Erythroblast (primary cell): ENCODE measurements at regions not wholly inside any gene's neighbourhood (a gene's known extent, or its start where the extent isn't known, plus 50 kb on each side); places are given as distances from the start of the nearest gene placed in this dataset.

Experiments
- DNase-seq, 2 experiments: peaks; one replicate each; lab custom pipeline; 2025; lab: John Stamatoyannopoulos, UW
- GATA1 ChIP-seq: IDR thresholded peaks from 2 replicates; pipeline ENCODE4 v1.6.1; 2011; ENCODE audit warnings: low read depth, mild to moderate bottlenecking, control low read depth, low read length, moderate library complexity
- POLR2A ChIP-seq: IDR thresholded peaks from 2 replicates; pipeline ENCODE4 v1.6.1; 2011; ENCODE audit warnings: mild to moderate bottlenecking, low read length

DNA sequence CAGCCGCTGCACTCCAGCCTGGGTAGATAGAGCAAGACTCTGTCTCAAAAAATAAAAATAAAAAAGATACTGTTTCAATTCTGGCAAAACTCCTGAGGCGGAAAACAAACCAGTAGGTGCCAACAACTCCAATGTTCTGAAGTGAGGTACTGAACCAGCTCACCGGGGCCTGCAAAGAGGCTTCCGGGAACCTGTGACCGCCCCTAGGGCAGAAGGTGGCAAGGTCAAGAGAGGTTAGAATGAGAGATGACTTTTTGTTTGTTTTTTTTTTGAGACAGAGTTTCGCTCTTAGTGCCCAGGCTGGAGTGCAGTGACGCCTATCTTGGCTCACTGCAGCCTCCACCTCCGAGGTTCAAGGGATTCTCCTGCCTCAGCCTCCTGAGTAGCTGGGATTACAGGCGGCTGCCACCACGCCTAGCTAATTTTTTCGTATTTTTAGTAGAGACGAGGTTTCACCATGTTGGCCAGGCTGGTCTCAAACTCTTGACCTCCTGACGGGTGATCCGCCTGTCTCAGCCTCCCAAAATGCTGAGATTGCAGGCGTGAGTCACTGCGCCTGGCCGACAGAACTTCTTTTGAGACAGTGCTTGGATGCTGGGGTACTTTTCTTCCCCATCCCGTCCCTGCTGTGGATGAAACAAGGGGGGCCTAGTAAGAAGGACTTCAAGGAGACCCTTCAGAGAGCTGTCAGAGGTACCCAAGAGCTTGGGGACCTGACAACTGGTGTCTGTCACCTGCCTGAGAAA lies 91.9 kb upstream of the SLC25A33 start:
- TF ChIP-seq POLR2A: no peak
- TF ChIP-seq GATA1: no peak
- DNase-seq: no peak

DNA sequence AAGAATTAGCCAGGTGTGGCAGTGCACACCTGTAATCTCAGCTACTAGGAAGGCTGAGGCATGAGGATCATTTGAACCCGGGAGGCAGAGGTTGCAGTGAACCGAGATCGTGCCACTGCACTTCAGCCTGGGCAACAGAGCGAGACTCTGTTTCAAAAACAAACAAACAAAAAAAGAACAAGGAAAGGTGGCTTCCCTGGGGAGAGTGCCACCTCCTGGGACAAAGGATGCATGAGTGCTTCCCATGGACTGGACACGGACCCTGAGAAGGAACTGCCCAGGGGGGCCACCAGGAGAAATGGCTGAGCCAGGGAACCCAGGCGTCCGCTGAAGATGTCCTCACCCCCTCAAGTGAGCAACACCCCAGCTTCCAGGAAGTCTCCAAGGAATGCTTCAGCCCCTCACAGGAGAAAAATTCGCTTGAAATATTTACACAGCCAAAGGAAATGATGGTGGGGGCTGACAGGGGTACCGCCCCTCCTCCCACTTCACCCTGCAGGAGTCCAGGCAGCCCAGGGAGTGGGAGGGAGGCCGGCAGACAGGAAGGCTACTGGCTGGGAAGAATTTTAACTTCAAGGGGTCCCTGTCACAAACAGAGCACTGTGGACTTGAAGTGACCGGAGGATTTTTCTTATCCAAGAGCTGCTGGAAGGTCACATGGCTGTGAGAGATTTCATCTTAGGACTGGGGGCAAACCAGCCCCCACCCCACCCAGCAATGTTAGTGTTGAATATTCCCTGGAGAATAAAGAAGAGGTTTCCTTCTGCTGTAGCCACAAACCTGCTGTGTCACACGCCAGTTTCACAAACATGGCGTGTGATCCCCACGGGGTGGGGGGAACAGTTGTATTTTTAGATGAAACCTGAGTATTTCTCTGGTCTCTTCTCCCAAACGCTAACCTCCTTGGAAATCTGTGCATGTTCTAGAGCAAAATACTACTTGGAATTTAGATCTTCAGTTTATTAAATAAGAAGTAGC lies 90.8 kb upstream of the SLC25A33 start:
- TF ChIP-seq POLR2A: no peak
- no peak for TF ChIP-seq GATA1
- no peak for DNase-seq

DNA sequence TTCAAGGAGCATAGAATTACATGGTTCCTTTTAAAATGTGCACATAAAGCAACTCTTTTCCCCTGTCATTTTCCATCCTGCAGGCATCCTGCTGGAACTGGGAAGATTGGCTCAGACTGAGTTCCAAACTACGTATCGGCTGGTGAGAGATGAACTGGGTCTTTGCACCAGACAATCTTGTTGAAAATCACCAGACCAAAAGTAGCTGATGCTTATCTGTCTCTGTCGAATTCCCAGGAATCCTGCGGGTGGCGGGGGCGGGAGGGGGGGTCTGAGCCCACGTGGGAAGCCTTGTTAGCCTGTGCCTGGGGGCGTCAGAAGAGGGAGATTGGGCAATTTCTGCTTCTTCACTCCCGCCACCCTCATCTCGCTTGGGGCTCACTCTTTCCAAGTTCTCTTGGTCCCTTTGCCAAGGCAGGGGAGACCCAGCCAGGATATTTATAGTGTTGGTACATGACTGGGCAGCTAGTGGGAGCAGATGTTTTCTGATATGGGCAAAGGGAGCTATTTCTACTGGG lies 90.1 kb upstream of the SLC25A33 start:
- TF ChIP-seq POLR2A: no peak
- TF ChIP-seq GATA1: no peak
- no peak for DNase-seq

DNA sequence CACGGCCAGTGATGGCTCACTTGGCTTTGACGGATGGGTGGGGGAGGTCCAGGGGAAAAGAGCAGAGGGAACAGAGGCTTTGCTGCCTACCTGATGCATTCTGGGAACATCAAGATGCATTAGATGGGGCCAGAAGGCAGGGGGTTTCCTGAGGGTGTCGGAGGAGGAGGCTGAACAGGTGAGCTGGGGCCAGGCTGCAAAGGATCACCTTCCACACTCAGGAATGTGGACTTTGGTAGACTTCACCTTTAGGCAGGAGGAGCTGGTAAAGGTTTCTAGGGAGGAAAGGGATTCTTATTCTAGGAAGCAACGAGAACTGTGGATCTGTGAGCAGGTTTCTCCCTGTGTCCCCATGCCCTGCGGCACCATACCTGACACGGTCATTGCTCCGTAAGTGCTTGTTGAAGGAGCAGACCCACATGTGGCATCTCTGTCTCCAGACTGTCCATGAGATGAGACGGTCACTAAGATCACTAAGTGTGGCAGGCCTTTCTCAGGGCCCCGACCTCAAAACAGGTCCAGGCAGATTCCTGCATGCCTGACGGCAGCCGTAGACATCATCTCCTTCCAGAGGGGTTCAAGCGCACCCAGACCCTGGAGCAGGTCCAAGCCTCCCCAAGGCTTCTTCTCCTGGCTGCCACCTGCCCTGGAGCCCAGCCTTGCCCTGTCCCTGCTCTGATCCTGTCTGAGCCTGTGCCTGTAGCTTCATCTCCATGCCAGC lies 89.1 kb upstream of the SLC25A33 start:
- TF ChIP-seq GATA1 (no peak), POLR2A (no peak)
- no peak for DNase-seq

DNA sequence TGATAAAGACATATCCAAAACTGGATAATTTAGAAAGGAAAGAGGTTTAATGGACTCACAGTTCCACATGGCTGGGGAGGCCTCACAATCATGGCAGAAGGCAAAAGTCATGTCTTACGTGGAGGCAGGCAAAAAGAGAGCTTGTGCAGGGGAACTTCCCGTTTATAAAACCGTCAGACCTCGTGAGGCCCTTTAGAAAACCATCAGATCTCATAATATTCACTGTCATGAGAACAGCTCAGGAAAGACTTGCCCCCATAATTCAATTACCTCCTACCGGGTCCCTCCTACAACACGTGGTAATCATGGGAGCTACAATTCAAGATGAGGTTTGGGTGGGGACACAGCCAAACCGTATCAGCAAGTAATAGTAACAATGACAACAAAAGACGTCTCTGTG lies 88.2 kb upstream of the SLC25A33 start:
- DNase-seq: no peak
- TF ChIP-seq GATA1: no peak
- no peak for TF ChIP-seq POLR2A

DNA sequence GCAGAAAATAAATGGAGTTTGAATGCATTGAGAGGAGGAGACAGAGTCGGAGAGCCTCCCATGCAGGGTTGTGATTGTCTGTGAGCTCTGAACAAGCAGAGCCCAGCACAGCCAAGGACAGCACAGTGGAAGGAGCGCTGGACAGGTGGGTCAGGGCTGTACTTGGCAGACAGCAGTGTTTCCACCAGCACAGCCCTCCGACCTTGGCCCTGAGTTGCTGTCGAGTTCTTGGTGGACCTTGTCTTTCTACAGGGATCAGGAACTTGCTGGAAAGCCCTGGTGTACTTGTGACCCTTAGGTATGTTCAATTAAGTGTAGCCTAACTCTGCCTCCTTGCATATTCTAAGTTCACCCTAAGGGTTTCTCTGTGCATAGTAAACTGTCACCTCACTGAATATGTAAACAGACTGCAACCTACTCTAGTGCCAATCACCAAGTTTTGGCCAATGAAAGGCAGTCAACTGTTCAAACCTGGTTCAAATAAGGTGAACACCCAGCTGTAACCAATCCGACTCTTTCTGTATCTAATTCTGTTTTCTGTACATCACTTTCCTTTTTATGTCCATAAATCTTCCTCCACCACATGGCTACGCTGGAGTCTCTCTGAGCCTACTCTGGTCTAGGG lies 86.6 kb upstream of the SLC25A33 start:
- DNase-seq: no peak
- no peak for TF ChIP-seq POLR2A
- no peak for TF ChIP-seq GATA1

DNA sequence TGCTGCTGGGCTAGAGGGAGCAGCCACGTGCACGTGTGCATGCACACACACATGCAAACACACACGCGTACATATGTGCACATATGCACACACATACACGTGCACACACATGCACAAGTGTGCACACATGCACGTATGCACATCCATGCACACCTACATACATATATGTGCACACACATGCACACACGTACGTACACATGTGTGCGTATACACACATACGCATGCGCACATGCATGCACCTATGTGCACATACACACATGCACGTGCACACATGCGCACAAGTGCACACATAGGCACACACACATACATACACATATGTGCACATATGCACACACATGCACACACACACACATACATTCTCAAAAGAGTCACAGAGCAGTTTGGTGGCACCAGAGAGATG lies 85.9 kb upstream of the SLC25A33 start:
- DNase-seq: no peak
- TF ChIP-seq GATA1 (no peak), POLR2A (no peak)

DNA sequence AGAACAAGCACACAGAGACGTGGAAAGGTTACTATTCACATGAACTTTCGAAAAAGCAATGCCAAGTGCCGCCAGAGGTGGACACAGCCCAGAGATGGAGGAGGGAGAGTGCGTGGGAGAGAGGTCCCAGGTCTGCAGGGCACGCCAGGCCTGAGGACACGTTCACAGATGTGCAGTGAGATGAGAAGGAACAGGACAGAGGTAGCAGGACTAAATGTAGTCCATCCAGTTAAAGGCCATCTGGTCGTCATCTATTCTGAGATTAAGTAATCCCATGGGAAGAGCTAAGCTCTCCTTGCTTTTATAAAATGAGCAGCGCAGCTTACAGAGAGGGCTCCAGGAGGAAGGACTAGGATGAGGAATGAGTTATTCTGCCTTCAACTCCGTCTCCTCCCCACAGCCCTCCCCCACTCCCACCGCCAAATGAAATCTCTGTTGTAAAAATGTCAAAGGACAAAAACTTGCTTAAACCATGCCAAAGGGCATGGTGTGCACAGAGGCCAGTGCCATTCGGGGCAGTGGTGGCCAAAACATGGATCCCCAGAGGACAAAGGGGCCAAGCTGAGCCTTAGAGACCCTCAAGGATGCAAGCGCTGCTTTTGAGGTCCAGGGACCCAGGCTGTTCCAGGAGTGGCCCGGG lies 85.4 kb upstream of the SLC25A33 start:
- no peak for DNase-seq
- no peak for TF ChIP-seq POLR2A
- no peak for TF ChIP-seq GATA1

DNA sequence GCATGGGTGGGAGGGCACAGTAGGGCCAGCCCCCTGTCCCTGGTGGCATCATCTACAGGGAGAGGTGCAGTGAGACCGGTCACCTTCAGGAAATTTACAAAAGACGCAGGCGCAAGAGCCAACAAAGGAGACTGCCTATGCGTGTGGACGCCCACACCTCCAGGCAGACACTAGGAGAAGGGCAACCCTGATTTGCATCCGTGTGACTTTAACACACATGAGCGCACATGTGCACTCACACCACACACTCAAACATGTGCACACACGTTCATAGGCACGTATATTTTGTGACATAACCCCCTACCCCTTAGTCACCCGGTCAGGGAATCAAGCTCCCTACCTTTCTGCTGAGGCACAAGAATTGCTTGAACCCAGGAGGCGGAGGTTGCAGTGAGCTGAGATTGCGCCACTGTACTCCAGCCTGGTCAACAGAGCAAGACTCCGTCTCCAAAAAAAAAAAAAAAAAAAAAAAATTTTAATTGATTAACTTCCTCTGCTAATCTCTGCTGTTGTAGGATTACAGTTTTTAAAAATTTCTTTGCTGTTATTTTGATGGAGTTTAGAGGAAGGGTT lies 84.7 kb upstream of the SLC25A33 start:
- TF ChIP-seq GATA1 (no peak), POLR2A (no peak)
- no peak for DNase-seq

DNA sequence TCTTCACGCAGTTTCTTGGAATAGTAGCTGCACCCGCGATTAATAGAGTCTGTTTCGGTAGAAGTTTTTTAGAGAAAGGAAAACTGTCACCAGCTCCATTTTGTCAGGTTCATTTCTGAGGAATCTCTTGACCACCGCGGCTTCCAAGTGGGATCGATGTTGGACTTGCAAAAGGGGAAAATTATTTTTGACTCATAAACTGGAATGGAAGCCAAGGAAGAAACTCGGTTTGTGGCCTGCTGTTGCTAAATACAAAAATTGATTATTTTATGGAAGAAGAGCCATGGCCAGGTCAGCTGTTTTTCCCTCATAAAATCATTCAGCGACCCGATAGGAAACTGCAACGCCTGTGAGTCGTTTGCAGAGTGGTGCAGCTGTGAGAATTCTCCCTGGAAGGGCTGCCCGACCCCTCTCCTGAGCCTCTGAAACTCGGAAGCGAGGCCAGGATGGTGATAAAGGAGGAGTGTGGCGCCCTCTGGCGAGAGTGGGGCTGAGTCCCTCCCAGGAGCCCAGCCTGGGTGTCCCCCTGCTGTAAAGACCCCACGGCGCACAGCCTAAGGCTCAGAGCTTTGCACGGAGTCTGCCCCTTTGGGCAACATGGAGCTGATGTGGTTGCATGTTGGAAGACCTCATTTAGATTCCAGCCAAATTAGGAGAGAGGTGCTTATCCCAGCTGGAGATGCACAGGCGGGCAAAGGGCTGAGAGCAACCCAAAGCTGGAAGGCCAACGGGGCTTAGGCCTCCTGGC lies 83.6 kb upstream of the SLC25A33 start:
- TF ChIP-seq POLR2A (no peak), GATA1 (no peak)
- DNase-seq: peak; percentile 26 to 55

DNA sequence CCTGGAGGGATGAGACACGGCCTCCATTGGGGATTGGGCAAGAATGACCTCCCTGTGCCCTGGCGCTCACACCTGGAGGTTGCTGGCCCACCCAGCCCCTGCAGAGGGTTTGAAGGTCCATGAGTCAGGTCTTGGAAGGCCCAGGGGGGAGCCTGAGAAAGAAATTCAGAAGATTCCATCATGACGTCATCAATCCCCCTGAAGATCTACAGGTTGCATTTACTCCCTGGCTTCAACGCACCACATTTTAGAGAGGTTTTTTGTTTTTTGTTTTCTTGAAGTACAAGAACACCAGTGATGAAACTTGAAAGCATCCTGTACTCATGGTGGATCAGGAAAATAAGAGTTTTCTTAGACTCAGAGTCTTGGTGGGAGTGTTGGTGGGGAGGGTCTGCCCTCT lies 82.4 kb upstream of the SLC25A33 start:
- TF ChIP-seq POLR2A (no peak), GATA1 (no peak)
- no peak for DNase-seq

DNA sequence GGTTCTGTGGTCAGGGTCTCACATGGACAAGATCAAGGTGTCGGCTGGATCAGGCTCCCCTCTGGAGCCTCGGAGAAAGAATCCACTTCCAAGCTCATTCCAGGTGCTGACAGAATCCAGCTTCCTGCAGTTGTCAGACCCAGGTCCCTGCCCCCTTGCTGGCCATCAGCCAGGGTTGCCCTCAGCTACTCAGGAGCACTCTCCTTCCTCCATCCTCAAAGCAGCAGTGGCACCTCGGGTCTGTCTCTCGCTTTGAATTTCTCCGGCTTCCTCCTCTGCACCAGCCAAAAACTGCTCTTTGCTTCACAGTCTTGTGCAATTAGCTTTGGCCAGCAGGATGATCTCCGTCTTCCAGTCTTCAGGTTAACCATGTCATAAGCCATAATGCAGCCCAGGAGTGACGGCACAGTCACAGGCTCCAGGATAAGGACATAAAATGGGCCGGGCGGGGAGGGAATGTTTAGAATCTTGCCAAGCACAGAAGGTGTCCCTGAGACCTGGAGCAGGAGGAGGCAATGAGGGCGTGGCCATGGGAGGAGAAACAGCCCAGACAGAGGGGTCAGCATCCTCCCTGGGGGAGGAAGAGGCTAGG lies 79.4 kb upstream of the SLC25A33 start:
- TF ChIP-seq POLR2A: no peak
- TF ChIP-seq GATA1: no peak
- no peak for DNase-seq

DNA sequence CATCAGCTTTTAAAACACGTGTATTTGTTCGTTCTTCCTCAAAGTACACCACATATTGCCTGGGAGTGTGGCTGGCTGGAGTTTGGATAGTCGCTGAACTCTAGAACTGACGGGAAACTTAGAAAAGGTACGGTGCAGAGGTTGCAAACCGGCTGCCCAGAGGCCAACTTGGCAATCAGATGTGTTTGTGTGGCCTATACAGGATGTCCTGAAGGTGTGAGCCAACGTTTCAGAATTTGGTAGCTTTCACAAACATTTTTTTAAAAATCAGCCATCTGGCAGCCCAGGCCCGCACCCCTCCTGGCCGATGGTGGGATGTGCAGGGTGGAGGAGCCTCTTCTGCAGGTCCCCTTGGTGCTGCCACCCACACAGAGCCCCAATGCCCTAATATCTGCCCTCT lies 73.6 kb upstream of the SLC25A33 start:
- TF ChIP-seq POLR2A: no peak
- no peak for TF ChIP-seq GATA1
- DNase-seq: no peak
